ENCODE measurements at regions not wholly inside any gene's neighbourhood (a gene's known extent, or its start where the extent isn't known, plus 50 kb on each side); places are given as distances from the start of the nearest gene placed in this dataset.
"Not testable (repeated sequence)": the region's sequence is repeated elsewhere in the genome, so short reads cannot be mapped to it uniquely, and the experiment has no call there.

DNA sequence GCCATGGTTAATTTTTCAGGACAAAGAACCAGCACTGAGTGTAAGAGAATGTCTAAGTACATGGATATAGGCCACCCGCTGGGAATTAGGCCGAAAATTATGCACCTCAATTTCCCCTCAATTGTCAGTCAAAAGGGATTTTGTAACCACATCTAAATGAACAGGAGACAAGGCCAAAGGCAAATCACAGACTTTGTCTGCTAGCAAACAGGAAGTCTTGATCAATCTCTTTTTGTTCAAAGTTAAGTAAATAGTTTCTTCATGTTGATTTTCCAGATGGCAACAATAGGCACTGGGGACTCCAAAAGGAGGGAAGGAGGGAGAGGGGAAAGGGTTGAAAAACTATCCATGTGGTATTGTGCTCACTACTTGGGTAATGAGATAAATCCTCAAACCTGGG, 276.0 kb downstream of the COG6 start:
- in situ Hi-C loops (cut with HindIII; ENCODE audit: low sequenced_read_pairs): no loop called here

- in situ Hi-C loops (cut with HindIII; ENCODE audit: low sequenced_read_pairs): not testable (repeated sequence)
Observed at GRCh38 chr13:39932514-39932913, 277.1 kb downstream of the COG6 start.

DNA sequence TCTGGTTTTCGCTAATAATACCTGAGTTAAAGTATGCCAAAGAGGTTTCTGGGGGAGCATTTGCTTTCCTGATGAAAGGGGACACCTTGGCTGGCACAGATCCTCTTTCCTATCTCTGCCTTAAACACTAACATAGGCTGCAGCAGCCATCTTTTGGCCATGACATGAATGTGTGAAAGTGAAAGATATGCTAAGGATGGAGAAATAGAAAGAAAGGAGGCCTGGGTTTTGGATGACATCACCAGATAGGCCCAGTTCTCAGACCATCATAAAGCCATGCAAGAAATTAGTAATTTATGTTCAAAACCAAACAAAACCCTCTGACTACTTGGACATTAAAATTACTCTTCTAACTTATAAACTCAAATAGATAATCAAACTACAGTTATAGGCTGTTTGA, 279.7 kb downstream of the COG6 start:
- in situ Hi-C loops (cut with HindIII; ENCODE audit: low sequenced_read_pairs): no loop called here

DNA sequence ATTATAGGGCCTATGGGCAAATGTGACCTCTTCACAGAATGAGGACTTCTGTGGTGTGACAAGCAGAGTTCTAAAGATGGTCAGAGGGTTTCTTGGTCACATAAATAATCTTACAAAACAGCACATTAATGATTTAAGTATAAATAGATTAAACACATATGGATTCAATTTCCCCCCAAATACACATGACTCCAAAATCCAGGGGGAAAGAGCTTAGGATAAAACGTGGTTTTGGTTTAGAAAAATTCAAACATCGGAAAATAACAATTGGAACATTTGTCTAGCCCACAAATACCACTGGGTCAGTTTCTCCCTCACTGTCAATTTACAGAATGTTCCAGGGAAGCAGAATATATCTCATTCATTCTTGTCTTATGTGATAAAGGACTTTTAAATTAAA, 283.1 kb downstream of the COG6 start:
- in situ Hi-C loops (cut with HindIII; ENCODE audit: low sequenced_read_pairs): no loop called here

DNA sequence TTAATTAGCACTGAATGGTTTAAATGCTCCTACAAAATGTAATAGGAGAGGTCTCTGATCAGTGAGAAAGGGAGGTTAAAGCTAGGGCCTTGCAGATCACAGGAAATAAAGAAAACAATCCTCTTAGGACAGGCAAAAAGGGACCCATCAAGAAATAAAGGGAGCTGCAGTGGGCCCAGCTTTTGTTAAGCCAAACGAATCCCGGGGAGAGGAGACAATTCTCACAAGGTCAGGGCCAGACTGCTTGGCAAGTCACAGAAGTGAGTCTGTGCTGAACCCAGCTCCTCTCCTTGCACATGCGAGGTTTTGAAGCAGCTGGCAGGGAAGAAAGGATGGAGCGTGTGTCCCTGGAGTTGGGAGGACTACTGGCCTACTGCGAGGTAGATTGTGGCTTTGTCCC, 285.8 kb downstream of the COG6 start:
- in situ Hi-C loops (cut with HindIII; ENCODE audit: low sequenced_read_pairs): no loop called here

- in situ Hi-C loops (cut with HindIII; ENCODE audit: low sequenced_read_pairs): no loop called here
Observed at GRCh38 chr13:39941911-39942551, 286.6 kb downstream of the COG6 start.

- in situ Hi-C loops (cut with HindIII; ENCODE audit: low sequenced_read_pairs): no loop called here
Observed at GRCh38 chr13:39942552-39943273, 287.3 kb downstream of the COG6 start.

DNA sequence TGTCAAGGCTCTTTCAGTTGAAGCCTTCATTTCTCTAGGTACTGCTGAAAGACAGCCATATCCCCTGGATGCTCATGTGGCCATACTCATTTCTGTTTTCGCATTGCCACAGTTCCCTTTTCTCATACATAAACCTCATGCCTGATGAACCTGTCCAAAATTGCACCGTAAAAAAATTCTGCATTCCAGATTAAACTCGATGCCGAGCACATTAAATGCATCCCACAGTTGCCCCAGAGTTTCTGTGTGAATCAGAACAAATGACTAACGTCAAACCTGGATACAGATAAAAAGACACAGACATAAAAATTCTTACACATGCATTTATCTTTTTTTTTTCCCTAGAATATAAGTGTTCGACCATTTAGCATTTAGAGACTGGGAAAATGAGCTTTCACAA, 288.2 kb downstream of the COG6 start:
- in situ Hi-C loops (cut with HindIII; ENCODE audit: low sequenced_read_pairs): no loop called here

DNA sequence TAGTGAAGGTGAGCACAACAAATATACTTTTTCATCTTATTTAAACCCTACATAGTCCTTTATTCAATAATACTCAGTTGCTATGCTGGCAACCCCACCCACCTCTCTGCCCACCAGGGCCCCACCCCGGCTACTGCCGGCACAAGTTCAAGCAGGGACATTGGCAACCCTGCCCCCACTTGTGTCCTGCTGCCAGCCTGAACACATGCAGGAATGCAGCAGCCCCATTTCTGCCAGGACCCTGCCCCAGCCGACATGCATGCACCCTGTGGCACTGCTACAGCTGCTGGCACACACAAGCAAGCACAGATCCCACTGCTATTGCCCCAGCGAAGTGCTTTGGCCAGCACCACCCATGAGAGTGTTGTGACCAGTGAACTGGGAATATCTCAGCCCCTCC, 289.8 kb downstream of the COG6 start:
- in situ Hi-C loops (cut with HindIII; ENCODE audit: low sequenced_read_pairs): no loop called here

- in situ Hi-C loops (cut with HindIII; ENCODE audit: low sequenced_read_pairs): no loop called here
Observed at GRCh38 chr13:39946769-39947168, 291.3 kb downstream of the COG6 start.

DNA sequence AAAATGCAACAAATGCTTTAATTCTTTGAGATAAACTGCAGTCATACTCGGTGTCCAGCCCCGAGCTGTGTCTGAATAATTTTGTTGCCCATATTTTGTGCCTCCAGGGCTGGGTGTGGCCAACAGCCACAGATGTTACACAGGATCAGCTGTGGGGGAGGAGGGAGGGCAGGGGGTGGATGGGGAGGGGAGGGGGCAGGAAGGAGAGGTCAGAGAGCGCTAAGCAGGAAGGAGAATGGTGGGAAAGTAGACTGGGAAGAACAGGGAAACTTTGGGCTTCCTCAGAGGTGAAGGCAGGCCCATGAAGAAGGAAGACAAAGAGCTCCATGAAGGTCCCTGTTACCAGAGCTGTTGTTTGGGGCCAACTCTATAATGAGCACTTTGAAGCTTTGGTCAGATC, 295.8 kb downstream of the COG6 start:
- in situ Hi-C loops (cut with HindIII; ENCODE audit: low sequenced_read_pairs): no loop called here

GRCh38 chr13:39952249-39953233, 297.1 kb downstream of the COG6 start:
- in situ Hi-C loops (cut with HindIII; ENCODE audit: low sequenced_read_pairs): no loop called here

DNA sequence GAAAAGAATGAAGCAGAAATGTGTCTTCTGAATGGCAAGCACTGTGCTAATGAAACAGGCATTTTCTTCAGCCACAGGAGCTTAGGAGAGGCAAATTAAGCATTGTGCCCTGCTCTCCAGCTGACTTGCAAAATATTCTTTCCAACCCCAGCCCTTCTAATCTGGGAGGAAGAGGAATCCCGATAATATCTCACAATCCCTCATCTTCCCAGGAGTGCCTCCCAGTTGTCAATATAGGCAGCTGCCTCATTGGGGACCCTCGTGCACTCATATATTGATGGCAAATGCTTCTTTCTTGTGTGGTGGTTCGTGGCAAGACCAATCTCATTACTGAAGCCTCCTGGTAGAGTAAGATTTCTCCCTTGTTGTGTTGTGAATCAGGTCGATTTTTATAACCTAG, 299.0 kb downstream of the COG6 start:
- in situ Hi-C loops (cut with HindIII; ENCODE audit: low sequenced_read_pairs): no loop called here

DNA sequence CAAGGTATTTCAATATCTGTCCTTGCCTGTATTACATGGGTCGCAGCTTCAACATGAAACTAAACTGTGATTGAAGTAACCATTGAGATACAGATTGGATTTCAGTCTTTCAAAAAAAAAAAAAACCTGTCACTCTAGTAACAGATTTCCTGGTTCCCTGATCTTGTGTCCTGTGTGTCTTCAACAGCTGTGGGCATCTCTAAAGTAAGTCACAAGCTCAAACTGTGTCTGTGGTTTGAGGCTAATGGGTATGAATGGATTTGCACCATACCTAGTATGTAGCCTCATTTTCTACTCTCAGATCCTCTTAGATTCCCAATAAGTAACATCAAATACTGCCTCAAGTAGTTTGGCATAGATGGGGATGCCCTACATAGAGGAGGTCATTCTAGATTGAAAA, 300.1 kb downstream of the COG6 start:
- in situ Hi-C loops (cut with HindIII; ENCODE audit: low sequenced_read_pairs): no loop called here

GRCh38 chr13:39956036-39956435, 300.6 kb downstream of the COG6 start:
- in situ Hi-C loops (cut with HindIII; ENCODE audit: low sequenced_read_pairs): no loop called here

- in situ Hi-C loops (cut with HindIII; ENCODE audit: low sequenced_read_pairs): no loop called here
Observed at GRCh38 chr13:39957868-39958677, 302.6 kb downstream of the COG6 start.

- in situ Hi-C loops (cut with HindIII; ENCODE audit: low sequenced_read_pairs): no loop called here
Observed at GRCh38 chr13:39959497-39960144, 304.2 kb downstream of the COG6 start.

DNA sequence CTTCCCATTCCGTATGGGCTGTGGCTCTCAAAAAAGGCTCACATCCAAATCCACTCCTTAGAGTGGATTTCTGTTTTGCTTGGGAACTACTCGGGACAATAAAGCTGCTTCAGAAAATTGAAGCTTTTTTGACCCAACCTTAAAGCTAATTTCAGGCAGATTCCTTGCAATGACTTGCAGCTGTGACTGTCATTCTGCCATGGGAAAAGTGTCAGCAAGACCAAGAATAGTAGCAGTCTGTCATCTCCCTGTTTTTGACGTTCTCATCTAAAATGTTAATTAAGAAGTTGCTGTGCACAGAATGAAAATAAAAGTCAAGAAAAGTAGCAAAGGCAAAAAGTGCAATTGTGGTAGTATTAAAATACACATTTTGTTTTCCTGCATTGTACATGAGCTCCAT, 304.7 kb downstream of the COG6 start:
- in situ Hi-C loops (cut with HindIII; ENCODE audit: low sequenced_read_pairs): no loop called here

DNA sequence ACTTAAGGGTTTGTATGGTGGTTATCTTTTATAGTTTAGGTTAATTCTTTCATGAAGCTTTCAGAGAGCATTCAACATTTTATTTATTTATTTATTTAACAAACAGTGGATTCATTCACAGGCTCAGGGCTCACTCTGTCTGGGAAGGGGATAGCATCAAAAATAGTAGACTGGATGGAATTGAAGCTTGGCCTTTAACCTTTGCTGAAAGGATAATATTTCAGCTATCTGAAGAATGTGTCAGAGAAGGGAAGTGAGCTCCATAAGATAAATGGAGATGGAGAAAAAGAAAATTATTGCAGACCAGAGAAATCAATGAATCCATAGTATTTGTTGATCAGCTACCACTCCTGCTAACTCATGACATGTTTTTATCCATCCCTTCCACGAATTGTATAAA, 305.6 kb downstream of the COG6 start:
- in situ Hi-C loops (cut with HindIII; ENCODE audit: low sequenced_read_pairs): no loop called here

DNA sequence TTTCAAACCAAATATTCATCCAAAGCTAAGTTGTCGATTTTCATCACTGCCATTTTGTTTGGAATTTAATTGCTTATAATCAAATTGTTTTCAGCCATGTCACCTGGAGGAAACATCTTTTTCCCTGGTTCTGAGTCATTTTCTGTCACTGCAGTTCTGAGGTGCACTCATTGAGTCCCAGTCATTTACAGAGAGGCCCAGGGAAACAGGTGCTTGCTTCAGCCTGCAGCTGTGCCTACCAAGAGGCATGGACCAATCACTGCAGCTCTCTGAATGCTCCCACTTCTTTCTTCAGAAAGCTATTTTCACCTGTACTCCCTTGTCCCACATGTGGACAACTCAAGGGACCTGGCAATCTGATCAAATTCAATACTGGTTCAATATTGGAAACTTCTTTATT, 308.1 kb downstream of the COG6 start:
- in situ Hi-C loops (cut with HindIII; ENCODE audit: low sequenced_read_pairs): no loop called here
